ENCODE measurements at regions not wholly inside any gene's neighbourhood (a gene's known extent, or its start where the extent isn't known, plus 50 kb on each side); places are given as distances from the start of the nearest gene placed in this dataset.
A peak's percentile ranks its signal among the peaks of the same experiment; 100 is the strongest.

DNA sequence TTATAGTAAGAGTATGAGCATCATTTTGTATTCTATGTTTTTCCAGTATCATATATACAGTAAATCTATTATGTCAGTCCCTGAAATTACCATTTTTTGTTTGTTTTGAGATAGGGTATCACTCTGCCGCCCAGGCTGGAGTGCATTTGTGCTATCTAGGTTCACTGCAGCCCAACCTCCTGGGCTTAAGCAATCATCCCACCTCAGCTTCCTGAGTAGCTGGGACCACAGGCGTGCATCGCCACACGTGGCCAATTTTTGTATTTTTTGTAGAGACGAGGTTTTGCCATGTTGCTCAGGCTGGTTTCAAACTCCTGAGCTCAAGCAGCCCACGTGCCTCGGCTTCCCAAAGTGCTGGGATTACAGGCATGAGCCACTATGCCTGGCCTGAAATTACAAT lies 85.6 kb downstream of the ZNF330 start:
- Histone ChIP-seq H3K27me3 (no peaks in the 10 kb centered on the region), H3K4me3 (no peak overlapping the region), H3K9me3 (no peaks in the 10 kb centered on the region), H3K4me1 (peaks cover 0 to 5% (median 0%) of the 10 kb centered on the region in 4 donors), H3K36me3 (no peaks in the 10 kb centered on the region), H3K27ac (no peak overlapping the region)
- TF ChIP-seq CTCF (IDR thresholded peaks at IDR 0.05) (no peak), POLR2AphosphoS5 (IDR thresholded peaks at IDR 0.05) (no peak), POLR2A (IDR thresholded peaks at IDR 0.05) (no peak), EP300 (IDR thresholded peaks at IDR 0.05) (no peak)
- WGBS, 2 donors = 66 to 70% methylated on average over 7 of the region's 7 CpGs
- ATAC-seq (ENCODE audit: low FRiP score in 2 of 2) (no peak), DNase-seq (no peak)

DNA sequence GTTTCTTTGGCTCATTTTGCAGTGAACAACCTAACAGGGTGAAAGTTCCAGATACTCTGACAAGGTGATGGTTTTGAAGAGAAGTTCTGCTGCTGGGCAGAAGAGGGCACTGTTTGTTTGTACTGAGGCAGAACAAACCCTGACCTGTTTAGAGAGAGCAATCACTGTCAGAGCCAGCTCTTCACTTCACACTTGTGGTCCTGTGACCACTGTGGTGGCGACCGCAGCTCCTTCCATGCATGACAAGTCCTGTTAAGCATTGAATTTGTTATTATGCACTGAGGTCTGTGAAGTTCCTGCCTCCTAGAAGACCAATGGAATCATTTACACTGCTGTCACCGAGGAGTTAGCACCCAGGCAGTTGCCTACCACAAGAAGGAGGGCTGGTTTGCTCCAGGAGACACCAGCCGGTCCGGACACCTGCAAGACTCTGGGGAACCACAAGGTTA lies 86.6 kb downstream of the ZNF330 start:
- no peaks in the 10 kb centered on the region for H3K9me3 ChIP-seq
- H3K36me3 ChIP-seq = no peaks in the 10 kb centered on the region
- no peaks in the 10 kb centered on the region for H3K27me3 ChIP-seq
- no peak for TF ChIP-seq POLR2A (IDR thresholded peaks at IDR 0.05)
- peak; percentile 54 to 74 (median 64) for TF ChIP-seq CTCF (IDR thresholded peaks at IDR 0.05)
- 23 to 32% methylated on average over 5 of the region's 5 CpGs for WGBS, 2 donors
- peaks cover 0 to 5% (median 0%) of the 10 kb centered on the region in 4 donors for H3K4me1 ChIP-seq
- DNase-seq (peak in 1 of 2 donors; percentile 75), ATAC-seq (ENCODE audit: low FRiP score in 2 of 2) (peak; percentile 78 to 85)
- H3K27ac ChIP-seq = no peak overlapping the region
- H3K4me3 ChIP-seq = no peak overlapping the region

- H3K4me3 ChIP-seq = no peak overlapping the region
- H3K36me3 ChIP-seq = no peaks in the 10 kb centered on the region
- H3K9me3 ChIP-seq = no peaks in the 10 kb centered on the region
- no peaks in the 10 kb centered on the region for H3K27me3 ChIP-seq
- 63 to 66% methylated on average over 3 of the region's 3 CpGs for WGBS, 2 donors
- no peak for ATAC-seq (ENCODE audit: low FRiP score in 2 of 2)
- H3K4me1 ChIP-seq = peaks cover 0 to 5% (median 0%) of the 10 kb centered on the region in 4 donors
- H3K27ac ChIP-seq = no peak overlapping the region
- DNase-seq = no peak
- TF ChIP-seq POLR2AphosphoS5 (IDR thresholded peaks at IDR 0.05) (no peak), POLR2A (IDR thresholded peaks at IDR 0.05) (no peak), CTCF (IDR thresholded peaks at IDR 0.05) (no peak), EP300 (IDR thresholded peaks at IDR 0.05) (no peak)
These were observed 89.2 kb downstream of the ZNF330 start for GRCh38 chr4:141309874-141310273.

DNA sequence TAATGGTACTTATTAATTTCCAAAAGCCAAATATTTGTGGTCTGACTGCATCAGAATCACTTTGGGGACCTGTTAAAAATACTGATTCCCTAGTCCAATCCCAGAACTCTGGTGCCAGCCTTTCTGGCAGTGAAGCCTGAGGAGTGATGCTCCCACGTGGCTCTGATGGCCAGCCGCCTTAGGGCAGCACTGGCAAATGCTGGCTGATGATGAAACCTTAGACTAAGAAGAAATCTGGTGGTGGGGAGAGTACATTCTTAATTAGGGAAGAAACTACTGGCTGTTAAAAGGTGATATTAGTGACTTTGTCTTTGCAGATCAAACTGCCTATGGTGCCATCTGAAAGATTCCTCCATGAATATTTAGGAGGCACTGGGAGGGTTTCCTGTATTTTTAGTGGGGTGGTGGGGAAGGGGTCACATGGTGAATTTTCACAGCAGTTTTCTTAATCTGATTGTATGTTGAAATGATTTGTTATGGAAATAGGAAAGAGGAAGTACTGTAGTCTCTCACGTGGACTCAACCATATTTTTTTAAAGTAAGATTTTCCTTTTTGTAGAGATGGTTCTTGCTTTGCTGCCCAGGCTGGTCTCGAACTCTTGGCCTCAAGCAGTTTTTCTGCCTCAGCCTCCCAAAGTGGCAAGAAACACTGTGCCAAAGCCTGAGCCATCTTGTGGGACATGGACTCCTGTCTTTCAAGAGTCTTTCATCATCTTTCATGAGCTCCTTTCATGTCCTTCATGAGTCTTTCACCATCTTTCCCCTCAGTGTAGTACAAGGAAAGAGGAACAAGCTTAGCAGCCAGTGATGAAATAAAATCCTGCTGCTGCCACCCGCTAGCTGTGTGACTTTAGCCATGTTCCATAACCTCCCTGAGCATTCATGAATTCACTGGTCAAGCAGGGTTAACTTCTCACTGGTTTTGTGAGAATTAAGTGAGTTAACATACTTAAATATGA lies 90.8 kb downstream of the ZNF330 start:
- H3K27me3 ChIP-seq = no peaks in the 10 kb centered on the region
- H3K27ac ChIP-seq = peak overlapping the region in 2 of 4 donors; percentile 22 to 38
- H3K36me3 ChIP-seq = no peaks in the 10 kb centered on the region
- no peak for TF ChIP-seq CTCF (IDR thresholded peaks at IDR 0.05)
- no peak for TF ChIP-seq POLR2AphosphoS5 (IDR thresholded peaks at IDR 0.05)
- TF ChIP-seq EP300 (IDR thresholded peaks at IDR 0.05) = no peak
- no peak for TF ChIP-seq POLR2A (IDR thresholded peaks at IDR 0.05)
- no peaks in the 10 kb centered on the region for H3K9me3 ChIP-seq
- peaks cover 0 to 5% (median 0%) of the 10 kb centered on the region in 4 donors for H3K4me1 ChIP-seq
- H3K4me3 ChIP-seq = no peak overlapping the region
- 64 to 72% methylated on average over 5 of the region's 5 CpGs for WGBS, 2 donors
- DNase-seq (peak in 1 of 2 donors; percentile 30), ATAC-seq (ENCODE audit: low FRiP score in 2 of 2) (peak in 1 of 2 donors; percentile 75)
